ENCODE measurements at regions not wholly inside any gene's neighbourhood (a gene's known extent, or its start where the extent isn't known, plus 50 kb on each side); places are given as distances from the start of the nearest gene placed in this dataset.

GRCh38 chr5:60196385-60197113, 303.0 kb upstream of the PDE4D start:
- DNase-seq (ENCODE audit: low read depth, low spot score) = peak; percentile 91

GRCh38 chr5:60195551-60195950, 302.0 kb upstream of the PDE4D start:
- no peak for DNase-seq (ENCODE audit: low read depth, low spot score)

- no peak for DNase-seq (ENCODE audit: low read depth, low spot score)
Measured at GRCh38 chr5:60195083-60195482, 301.6 kb upstream of the PDE4D start.

- DNase-seq (ENCODE audit: low read depth, low spot score) = no peak
Measured at GRCh38 chr5:60185231-60186099, 291.9 kb upstream of the PDE4D start.

GRCh38 chr5:60184606-60185005, 291.1 kb upstream of the PDE4D start:
- DNase-seq (ENCODE audit: low read depth, low spot score) = no peak

GRCh38 chr5:60183881-60184280, 290.4 kb upstream of the PDE4D start:
- DNase-seq (ENCODE audit: low read depth, low spot score) = no peak

GRCh38 chr5:60178101-60178500, 284.6 kb upstream of the PDE4D start:
- peak; percentile 41 for DNase-seq (ENCODE audit: low read depth, low spot score)

- DNase-seq (ENCODE audit: low read depth, low spot score) = no peak
Measured at GRCh38 chr5:60177596-60177995, 284.1 kb upstream of the PDE4D start.

- no peak for DNase-seq (ENCODE audit: low read depth, low spot score)
Measured at GRCh38 chr5:60173667-60174066, 280.1 kb upstream of the PDE4D start.

- no peak for DNase-seq (ENCODE audit: low read depth, low spot score)
Measured at GRCh38 chr5:60163762-60164161, 270.2 kb upstream of the PDE4D start.

- DNase-seq (ENCODE audit: low read depth, low spot score) = no peak
Measured at GRCh38 chr5:60162441-60162840, 268.9 kb upstream of the PDE4D start.

- no peak for DNase-seq (ENCODE audit: low read depth, low spot score)
Measured at GRCh38 chr5:60161340-60161934, 267.9 kb upstream of the PDE4D start.

GRCh38 chr5:60149081-60149480, 255.6 kb upstream of the PDE4D start:
- DNase-seq (ENCODE audit: low read depth, low spot score) = no peak

GRCh38 chr5:60148366-60148765, 254.8 kb upstream of the PDE4D start:
- DNase-seq (ENCODE audit: low read depth, low spot score) = no peak

- DNase-seq (ENCODE audit: low read depth, low spot score) = no peak
Measured at GRCh38 chr5:60147791-60148190, 254.3 kb upstream of the PDE4D start.

GRCh38 chr5:60143942-60144549, 250.5 kb upstream of the PDE4D start:
- DNase-seq (ENCODE audit: low read depth, low spot score) = no peak

- no peak for DNase-seq (ENCODE audit: low read depth, low spot score)
Measured at GRCh38 chr5:60141119-60141518, 247.6 kb upstream of the PDE4D start.

GRCh38 chr5:60136841-60137240, 243.3 kb upstream of the PDE4D start:
- DNase-seq (ENCODE audit: low read depth, low spot score) = no peak

GRCh38 chr5:60131504-60131903, 238.0 kb upstream of the PDE4D start:
- no peak for DNase-seq (ENCODE audit: low read depth, low spot score)

GRCh38 chr5:60125636-60126035, 232.1 kb upstream of the PDE4D start:
- DNase-seq (ENCODE audit: low read depth, low spot score) = no peak

GRCh38 chr5:60102961-60103693, 209.6 kb upstream of the PDE4D start:
- DNase-seq (ENCODE audit: low read depth, low spot score) = peak; percentile 21
